ENCODE measurements at regions not wholly inside any gene's neighbourhood (a gene's known extent, or its start where the extent isn't known, plus 50 kb on each side); places are given as distances from the start of the nearest gene placed in this dataset.

- in situ Hi-C loops (cut with HindIII; ENCODE audit: low sequenced_read_pairs) = no loop called here
- DNase-seq (ENCODE audit: low read depth) = no peak
- no peak overlapping the region for H3K4me3 ChIP-seq (ENCODE audit: low read depth, low read length)
- TF ChIP-seq CTCF (IDR thresholded peaks at IDR 0.05; ENCODE audit: low read depth, low read length, missing control alignments) = no peak
Observed at GRCh38 chr1:29896791-29897714, 660.7 kb downstream of the PTPRU start.

GRCh38 chr1:29896300-29896699, 660.0 kb downstream of the PTPRU start:
- DNase-seq (ENCODE audit: low read depth) = no peak

GRCh38 chr1:29895201-29895600, 658.9 kb downstream of the PTPRU start:
- no peak for DNase-seq (ENCODE audit: low read depth)
- H3K4me3 ChIP-seq (ENCODE audit: low read depth, low read length) = no peak overlapping the region
- no peak for TF ChIP-seq CTCF (IDR thresholded peaks at IDR 0.05; ENCODE audit: low read depth, low read length, missing control alignments)
- in situ Hi-C loops (cut with HindIII; ENCODE audit: low sequenced_read_pairs) = no loop called here

More at GRCh38 chr1:29896300-29896699, 660.0 kb downstream of the PTPRU start:
- TF ChIP-seq CTCF (IDR thresholded peaks at IDR 0.05; ENCODE audit: low read depth, low read length, missing control alignments) = no peak
- in situ Hi-C loops (cut with HindIII; ENCODE audit: low sequenced_read_pairs) = no loop called here
- no peak overlapping the region for H3K4me3 ChIP-seq (ENCODE audit: low read depth, low read length)

- no peak for TF ChIP-seq CTCF (IDR thresholded peaks at IDR 0.05; ENCODE audit: low read depth, low read length, missing control alignments)
- no peak overlapping the region for H3K4me3 ChIP-seq (ENCODE audit: low read depth, low read length)
- no peak for DNase-seq (ENCODE audit: low read depth)
- in situ Hi-C loops (cut with HindIII; ENCODE audit: low sequenced_read_pairs) = no loop called here
Observed at GRCh38 chr1:29894311-29894710, 658.0 kb downstream of the PTPRU start.

- no peak for TF ChIP-seq CTCF (IDR thresholded peaks at IDR 0.05; ENCODE audit: low read depth, low read length, missing control alignments)
- in situ Hi-C loops (cut with HindIII; ENCODE audit: low sequenced_read_pairs) = no loop called here
- H3K4me3 ChIP-seq (ENCODE audit: low read depth, low read length) = no peak overlapping the region
- DNase-seq (ENCODE audit: low read depth) = no peak
Observed at GRCh38 chr1:29893806-29894205, 657.5 kb downstream of the PTPRU start.

DNA sequence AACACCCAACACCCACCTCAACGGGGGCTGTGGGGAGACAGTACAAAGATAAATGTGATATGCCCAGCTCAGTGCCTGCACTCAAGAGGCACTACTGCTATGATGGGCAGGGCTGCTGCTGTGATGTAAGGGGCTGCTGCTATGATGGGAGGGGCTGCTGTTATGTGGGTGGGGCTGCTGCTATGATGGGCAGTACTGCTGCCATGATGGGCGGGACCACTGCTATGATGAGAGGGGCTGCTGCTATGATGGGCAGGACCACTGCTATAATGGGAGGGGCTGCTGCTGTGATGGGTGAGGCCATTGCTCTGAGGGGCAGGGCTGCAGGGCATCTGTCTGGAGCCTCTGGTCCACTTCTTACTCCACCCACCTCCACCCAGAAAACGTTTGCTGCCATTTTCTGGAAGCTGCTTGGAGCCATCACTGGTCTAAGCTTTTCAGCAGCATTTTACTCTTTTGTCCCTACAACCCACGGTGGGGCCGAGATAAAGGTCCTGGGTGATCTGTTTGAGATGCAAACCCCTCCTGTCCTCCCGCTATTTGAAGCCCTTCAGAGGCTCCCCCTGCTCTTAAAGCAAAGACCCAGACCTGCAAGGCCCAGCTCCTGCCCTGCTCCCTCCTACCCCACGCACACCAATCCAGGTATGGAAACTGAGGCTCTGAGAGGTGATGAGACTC, 656.9 kb downstream of the PTPRU start:
- no peak for DNase-seq (ENCODE audit: low read depth)
- in situ Hi-C loops (cut with HindIII; ENCODE audit: low sequenced_read_pairs) = no loop called here
- no peak for TF ChIP-seq CTCF (IDR thresholded peaks at IDR 0.05; ENCODE audit: low read depth, low read length, missing control alignments)
- no peak overlapping the region for H3K4me3 ChIP-seq (ENCODE audit: low read depth, low read length)
